ENCODE measurements at regions not wholly inside any gene's neighbourhood (a gene's known extent, or its start where the extent isn't known, plus 50 kb on each side); places are given as distances from the start of the nearest gene placed in this dataset.
"Not testable (repeated sequence)": the region's sequence is repeated elsewhere in the genome, so short reads cannot be mapped to it uniquely, and the experiment has no call there.

DNA sequence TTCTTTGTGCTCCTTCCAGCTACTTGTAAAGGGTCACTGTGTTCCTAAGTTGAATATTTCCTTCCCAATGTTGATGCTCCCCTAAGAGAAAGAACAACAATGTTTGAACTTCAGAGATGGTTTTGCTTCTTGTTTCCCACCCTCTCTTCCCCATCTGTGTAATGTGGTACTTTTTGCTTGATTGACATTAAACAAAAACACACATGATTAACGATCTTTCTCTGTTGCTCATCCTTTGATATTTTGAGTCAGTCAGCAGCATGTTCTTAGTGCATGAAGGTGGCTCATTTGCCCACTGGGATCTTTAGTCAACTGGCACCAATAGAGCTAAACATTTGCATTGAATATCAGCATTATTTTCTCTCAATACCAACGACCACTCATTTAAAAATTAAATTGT is 313.0 kb upstream of the RIOK2 start:
- no peak overlapping the region for H3K27ac ChIP-seq
- no peak for TF ChIP-seq ZFX (IDR thresholded peaks at IDR 0.05)
- TF ChIP-seq, protein P1, sequence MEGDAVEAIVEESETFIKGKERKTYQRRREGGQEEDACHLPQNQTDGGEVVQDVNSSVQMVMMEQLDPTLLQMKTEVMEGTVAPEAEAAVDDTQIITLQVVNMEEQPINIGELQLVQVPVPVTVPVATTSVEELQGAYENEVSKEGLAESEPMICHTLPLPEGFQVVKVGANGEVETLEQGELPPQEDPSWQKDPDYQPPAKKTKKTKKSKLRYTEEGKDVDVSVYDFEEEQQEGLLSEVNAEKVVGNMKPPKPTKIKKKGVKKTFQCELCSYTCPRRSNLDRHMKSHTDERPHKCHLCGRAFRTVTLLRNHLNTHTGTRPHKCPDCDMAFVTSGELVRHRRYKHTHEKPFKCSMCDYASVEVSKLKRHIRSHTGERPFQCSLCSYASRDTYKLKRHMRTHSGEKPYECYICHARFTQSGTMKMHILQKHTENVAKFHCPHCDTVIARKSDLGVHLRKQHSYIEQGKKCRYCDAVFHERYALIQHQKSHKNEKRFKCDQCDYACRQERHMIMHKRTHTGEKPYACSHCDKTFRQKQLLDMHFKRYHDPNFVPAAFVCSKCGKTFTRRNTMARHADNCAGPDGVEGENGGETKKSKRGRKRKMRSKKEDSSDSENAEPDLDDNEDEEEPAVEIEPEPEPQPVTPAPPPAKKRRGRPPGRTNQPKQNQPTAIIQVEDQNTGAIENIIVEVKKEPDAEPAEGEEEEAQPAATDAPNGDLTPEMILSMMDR (conservative IDR thresholded peaks at IDR 0.05) = no peak

DNA sequence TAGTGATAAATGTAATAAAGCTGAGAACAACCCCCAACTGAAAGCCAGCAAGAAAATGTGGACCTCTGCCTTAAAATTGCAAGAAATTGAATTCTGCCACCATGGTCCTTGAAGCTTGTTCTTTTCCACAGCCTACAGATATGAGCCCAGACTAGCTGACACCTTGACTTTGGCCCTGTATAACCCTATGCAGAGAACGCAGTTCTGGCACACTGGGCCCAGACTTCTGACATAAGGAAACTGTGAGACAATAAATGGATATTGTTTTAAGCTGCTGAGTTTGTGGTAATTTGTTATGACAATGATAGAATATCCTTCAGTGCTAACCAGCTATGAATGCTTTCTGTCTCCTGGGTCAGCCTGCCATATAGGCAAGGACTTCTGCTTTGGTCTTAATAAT is 315.6 kb upstream of the RIOK2 start:
- H3K27ac ChIP-seq = no peak overlapping the region
- TF ChIP-seq, protein P1 (conservative IDR thresholded peaks at IDR 0.05) = no peak
- TF ChIP-seq ZFX (IDR thresholded peaks at IDR 0.05) = no peak

DNA sequence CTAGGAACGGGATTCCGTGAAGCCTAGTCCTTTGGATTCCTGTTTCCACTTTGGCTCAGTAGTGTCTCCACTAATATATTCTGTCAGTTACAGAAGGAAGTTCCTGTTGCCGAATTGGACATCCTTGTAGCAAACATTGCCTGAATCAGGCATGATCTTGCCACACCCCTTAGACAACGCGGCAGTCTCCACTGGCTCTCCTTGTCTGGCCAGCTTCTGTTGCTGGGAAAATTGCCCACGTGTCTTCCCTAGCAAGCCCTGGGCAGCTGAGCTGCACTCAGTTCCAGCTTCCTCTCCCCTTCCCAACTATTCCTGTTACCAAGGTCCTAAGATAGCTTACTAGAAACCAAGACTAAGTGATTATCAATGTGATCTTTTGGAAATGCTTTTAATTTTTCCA is 316.6 kb upstream of the RIOK2 start:
- H3K27ac ChIP-seq = peak overlapping the region; percentile 21; the same call in 1 of the 2 replicates
- TF ChIP-seq, protein P1 (conservative IDR thresholded peaks at IDR 0.05) = no peak
- TF ChIP-seq ZFX (IDR thresholded peaks at IDR 0.05) = no peak

DNA sequence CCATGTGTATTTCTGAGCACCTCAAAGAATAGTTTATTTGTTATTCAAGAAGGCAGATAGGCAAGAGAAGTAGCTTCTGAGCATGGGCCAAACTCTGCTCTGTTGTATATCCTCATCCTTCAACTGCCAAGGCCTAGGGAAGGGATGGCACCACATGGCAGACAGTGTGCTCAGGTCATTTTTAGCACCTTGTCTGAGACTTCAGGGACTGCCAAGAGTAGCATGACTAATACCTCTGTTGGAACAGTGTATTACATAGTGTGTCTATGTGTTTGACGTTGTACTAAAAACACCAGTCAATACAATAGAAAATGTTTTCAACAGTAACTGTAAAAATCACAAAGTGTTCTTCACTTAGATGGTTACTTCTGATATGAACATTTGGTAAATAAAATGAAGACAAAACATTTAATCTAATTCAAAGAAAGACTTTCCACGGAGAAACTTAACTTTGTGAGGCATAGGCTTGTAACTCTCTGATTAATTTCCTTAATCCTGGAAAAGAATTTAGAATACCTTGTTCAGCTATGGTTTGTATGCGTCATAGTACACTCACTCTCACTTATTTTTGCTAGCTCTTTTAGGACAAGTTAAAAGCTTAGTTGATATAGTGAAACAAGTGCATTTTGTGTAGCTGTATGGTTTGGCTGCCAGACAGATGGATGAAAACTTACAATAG is 318.4 kb upstream of the RIOK2 start:
- H3K27ac ChIP-seq = no peak overlapping the region
- TF ChIP-seq, protein P1 (conservative IDR thresholded peaks at IDR 0.05) = no peak
- TF ChIP-seq ZFX (IDR thresholded peaks at IDR 0.05) = no peak

DNA sequence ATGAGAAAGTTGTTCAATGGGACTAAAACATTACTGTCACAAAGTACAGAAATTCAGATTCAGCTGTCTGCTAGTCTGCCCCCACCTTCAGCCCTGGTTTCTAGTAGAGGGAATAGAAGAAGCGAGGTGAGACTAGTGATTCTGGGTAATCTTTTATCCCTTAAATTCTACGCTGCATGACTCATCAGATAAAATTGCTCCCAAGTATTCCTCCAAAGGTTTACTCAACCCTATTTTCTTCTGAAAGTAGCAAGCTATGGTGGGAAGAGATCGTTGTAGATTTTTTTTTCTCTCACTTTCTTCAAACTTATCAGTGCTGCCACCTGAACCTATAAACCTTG is 318.9 kb upstream of the RIOK2 start:
- no peak overlapping the region for H3K27ac ChIP-seq
- TF ChIP-seq, protein P1 (conservative IDR thresholded peaks at IDR 0.05) = no peak
- TF ChIP-seq ZFX (IDR thresholded peaks at IDR 0.05) = no peak

DNA sequence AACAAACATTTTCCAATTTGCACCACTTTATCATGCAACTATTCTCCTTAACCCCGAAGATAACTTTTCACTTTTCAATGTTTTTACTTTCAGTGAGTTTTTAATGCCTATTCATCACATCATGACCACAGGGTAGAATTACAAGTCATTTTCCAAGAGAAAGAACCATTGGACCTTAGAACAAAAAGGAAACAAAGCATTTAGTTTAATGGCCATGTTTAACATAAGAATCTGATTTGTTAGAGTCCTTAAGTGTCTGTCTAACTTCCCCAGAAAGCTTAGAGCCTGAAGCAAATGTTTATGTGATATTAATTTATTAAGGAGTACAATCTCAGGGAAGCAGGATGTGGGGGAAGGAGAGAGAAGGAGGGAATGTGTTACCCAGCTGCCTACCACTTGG is 325.8 kb upstream of the RIOK2 start:
- TF ChIP-seq, protein P1 (conservative IDR thresholded peaks at IDR 0.05) = no peak
- no peak for TF ChIP-seq ZFX (IDR thresholded peaks at IDR 0.05)
- H3K27ac ChIP-seq = no peak overlapping the region

DNA sequence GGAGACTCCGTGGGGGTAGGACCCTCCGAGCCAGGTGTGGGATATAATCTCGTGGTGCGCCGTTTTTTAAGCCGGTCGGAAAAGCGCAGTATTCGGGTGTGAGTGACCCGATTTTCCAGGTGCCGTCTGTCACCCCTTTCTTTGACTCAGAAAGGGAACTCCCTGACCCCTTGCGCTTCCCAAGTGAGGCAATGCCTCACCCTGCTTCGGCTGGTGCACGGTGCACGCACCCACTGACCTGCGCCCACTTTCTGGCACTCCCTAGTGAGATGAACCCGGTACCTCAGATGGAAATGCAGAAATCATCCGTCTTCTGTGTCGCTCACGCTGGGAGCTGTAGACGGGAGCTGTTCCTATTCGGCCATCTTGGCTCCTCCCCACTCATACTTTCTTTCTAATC is 336.5 kb upstream of the RIOK2 start:
- H3K27ac ChIP-seq = not testable (repeated sequence)

DNA sequence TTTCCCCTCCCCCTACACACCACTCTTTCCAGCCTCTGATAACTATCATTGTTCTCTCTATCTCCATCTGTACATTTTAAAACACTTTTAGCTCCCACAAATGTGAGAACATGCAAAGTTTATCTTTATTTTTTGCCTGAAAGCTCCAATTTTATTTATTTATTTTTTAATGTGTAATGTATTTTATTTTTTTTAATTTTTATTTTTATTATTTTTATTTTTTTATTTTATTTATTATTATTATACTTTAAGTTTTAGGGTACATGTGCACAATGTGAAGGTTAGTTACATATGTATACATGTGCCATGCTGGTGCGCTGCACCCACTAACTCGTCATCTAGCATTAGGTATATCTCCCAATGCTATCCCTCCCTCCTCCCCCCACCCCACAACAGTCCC is 340.3 kb upstream of the RIOK2 start:
- H3K27ac ChIP-seq = not testable (repeated sequence)

All from C4-2B (cell line).